DND-41 (cell line): ENCODE measurements at regions not wholly inside any gene's neighbourhood (a gene's known extent, or its start where the extent isn't known, plus 50 kb on each side); places are given as distances from the start of the nearest gene placed in this dataset.

Source experiments
- CTCF ChIP-seq: IDR thresholded peaks from 2 replicates; pipeline ENCODE4 v1.5.1; 2012; ENCODE audit warnings: borderline replicate concordance, low read length, moderate library complexity, mild to moderate bottlenecking; ENCODE audit not compliant: poor library complexity, severe bottlenecking; ENCODE audit errors: extremely low read depth
- EZH2 ChIP-seq: IDR thresholded peaks from 3 replicates; pipeline ENCODE4 v1.6.1; 2012; ENCODE audit warnings: borderline replicate concordance, low read depth, mild to moderate bottlenecking, moderate library complexity, low read length, inconsistent platforms; ENCODE audit not compliant: severe bottlenecking

GRCh38 chr22:49147171-49147570, 680.5 kb downstream of the BRD1 start:
- TF ChIP-seq CTCF (no peak), EZH2 (no peak)
